Tibial nerve (tissue), 4 donors: ENCODE measurements at regions not wholly inside any gene's neighbourhood (a gene's known extent, or its start where the extent isn't known, plus 50 kb on each side); places are given as distances from the start of the nearest gene placed in this dataset.
"Not testable (repeated sequence)": the region's sequence is repeated elsewhere in the genome, so short reads cannot be mapped to it uniquely, and the experiment has no call there.

Experiments
- DNase-seq, 2 donors: peaks; one replicate each; pipeline ENCODE4 v3.0.0-alpha.2; 2019; ENCODE audit warnings: low spot score in 2 of 2
- H3K27ac ChIP-seq, 4 donors: fragments of 200-600 bp; sonication (generic) in 3 of 4; one replicate each; pipeline ENCODE4 v1.5.1; 2017 to 2019; ENCODE audit warnings: mild to moderate bottlenecking in 1 of 4
- H3K27me3 ChIP-seq, 2 donors: fragments of 200-600 bp; sonication (generic) in 1 of 2; one replicate each; pipeline versions ENCODE4 v1.5.1 to v1.6.0; 2017 to 2019
- H3K36me3 ChIP-seq, 3 donors: fragments of 200-600 bp; sonication (generic); one replicate each; pipeline ENCODE4 v1.5.1; 2018 to 2019
- H3K4me1 ChIP-seq, 4 donors: fragments of 200-600 bp; sonication (generic) in 3 of 4; one replicate each; pipeline ENCODE4 v1.5.1; 2017 to 2019
- H3K4me3 ChIP-seq, 4 donors: fragments of 200-600 bp; sonication (generic) in 3 of 4; one replicate each; pipeline ENCODE4 v1.5.1; 2017 to 2019; ENCODE audit warnings: mild to moderate bottlenecking in 1 of 4, moderate library complexity in 1 of 4
- H3K9me3 ChIP-seq, 4 donors: fragments of 200-600 bp; sonication (generic) in 3 of 4; one replicate each; pipeline ENCODE4 v1.5.1; 2017 to 2019
- CTCF ChIP-seq, 5 experiments: fragments of 200-600 bp in 3 of 5; fragments of 450-650 bp in 2 of 5; sonication (generic) in 3 of 5; IDR thresholded peaks; one replicate each; pipeline ENCODE4 v1.5.1; 2016 to 2019; ENCODE audit warnings: antibody characterized with exemption in 5 of 5, mild to moderate bottlenecking in 3 of 5, moderate library complexity in 2 of 5
- EP300 ChIP-seq, 2 donors: sonication (generic); formaldehyde crosslinking; IDR thresholded peaks; one replicate each; pipeline ENCODE4 v1.6.1; 2017; ENCODE audit warnings: antibody characterized with exemption in 2 of 2, mild to moderate bottlenecking in 1 of 2
- POLR2A ChIP-seq, 2 donors: fragments of 450-650 bp; IDR thresholded peaks; one replicate each; pipeline ENCODE4 v1.6.1; 2017; ENCODE audit warnings: antibody characterized with exemption in 2 of 2, mild to moderate bottlenecking in 2 of 2, moderate library complexity in 2 of 2
- WGBS, 2 donors: methylation state at CpG; one replicate each; pipeline ENCODE4 v1.1.5; 2018; 5-methylcytosine and 5-hydroxymethylcytosine counted together

GRCh38 chr12:58117667-58118066, 176.3 kb downstream of the ATP23 start:
- TF ChIP-seq CTCF (IDR thresholded peaks at IDR 0.05) (no peak), POLR2A (IDR thresholded peaks at IDR 0.05) (no peak), EP300 (IDR thresholded peaks at IDR 0.05) (no peak)
- Histone ChIP-seq H3K9me3 (peaks cover 0 to 6% (median 0%) of the 10 kb centered on the region in 4 donors), H3K27me3 (no peaks in the 10 kb centered on the region), H3K4me1 (no peaks in the 10 kb centered on the region), H3K27ac (no peak overlapping the region), H3K4me3 (no peak overlapping the region), H3K36me3 (no peaks in the 10 kb centered on the region)
- WGBS, 2 donors = 72 to 78% methylated on average over 4 of the region's 4 CpGs
- DNase-seq = no peak

GRCh38 chr12:58125761-58126160, 184.4 kb downstream of the ATP23 start:
- H3K36me3 ChIP-seq, H3K27me3 ChIP-seq, H3K4me1 ChIP-seq, H3K4me3 ChIP-seq, H3K9me3 ChIP-seq, DNase-seq, H3K27ac ChIP-seq: not testable (repeated sequence)

GRCh38 chr12:58131986-58132755, 190.8 kb downstream of the ATP23 start:
- H3K27ac ChIP-seq = no peak overlapping the region

GRCh38 chr12:58138424-58138823, 197.1 kb downstream of the ATP23 start:
- WGBS, 2 donors = 74 to 85% methylated on average over 2 of the region's 2 CpGs
- peaks cover 0 to 6% (median 0%) of the 10 kb centered on the region in 4 donors for H3K9me3 ChIP-seq
- no peak for TF ChIP-seq CTCF (IDR thresholded peaks at IDR 0.05)
- no peak for TF ChIP-seq EP300 (IDR thresholded peaks at IDR 0.05)
- TF ChIP-seq POLR2A (IDR thresholded peaks at IDR 0.05) = no peak
- H3K36me3 ChIP-seq = no peaks in the 10 kb centered on the region
- no peak overlapping the region for H3K27ac ChIP-seq
- no peaks in the 10 kb centered on the region for H3K27me3 ChIP-seq
- H3K4me1 ChIP-seq = no peaks in the 10 kb centered on the region
- DNase-seq = no peak
- no peak overlapping the region for H3K4me3 ChIP-seq

More at GRCh38 chr12:58131986-58132755, 190.8 kb downstream of the ATP23 start:
- H3K27me3 ChIP-seq = no peaks in the 10 kb centered on the region
- no peak for DNase-seq
- no peaks in the 10 kb centered on the region for H3K36me3 ChIP-seq
- TF ChIP-seq EP300 (IDR thresholded peaks at IDR 0.05) = no peak
- TF ChIP-seq CTCF (IDR thresholded peaks at IDR 0.05) = no peak
- TF ChIP-seq POLR2A (IDR thresholded peaks at IDR 0.05) = no peak
- WGBS, 2 donors = 66 to 70% methylated on average over 5 of the region's 5 CpGs
- H3K9me3 ChIP-seq = peaks cover 0 to under 1% (median 0%) of the 10 kb centered on the region in 4 donors
- H3K4me3 ChIP-seq = no peak overlapping the region
- no peaks in the 10 kb centered on the region for H3K4me1 ChIP-seq

GRCh38 chr12:58139894-58140293, 198.5 kb downstream of the ATP23 start:
- H3K27me3 ChIP-seq = no peaks in the 10 kb centered on the region
- no peak for DNase-seq
- no peaks in the 10 kb centered on the region for H3K4me1 ChIP-seq
- peaks cover 0 to 8% (median 0%) of the 10 kb centered on the region in 4 donors for H3K9me3 ChIP-seq
- 32 to 35% methylated on average over 1 of the region's 1 CpG for WGBS, 2 donors
- H3K36me3 ChIP-seq = no peaks in the 10 kb centered on the region
- no peak overlapping the region for H3K27ac ChIP-seq
- TF ChIP-seq CTCF (IDR thresholded peaks at IDR 0.05) = no peak
- no peak for TF ChIP-seq EP300 (IDR thresholded peaks at IDR 0.05)
- TF ChIP-seq POLR2A (IDR thresholded peaks at IDR 0.05) = no peak
- H3K4me3 ChIP-seq = no peak overlapping the region
